PC-9 (cell line): ENCODE measurements at regions not wholly inside any gene's neighbourhood (a gene's known extent, or its start where the extent isn't known, plus 50 kb on each side); places are given as distances from the start of the nearest gene placed in this dataset.

Experiments
- BruUV-seq: library from RNA; stranded (reverse); fragments of 400-500 nt; replicated peaks from 2 replicates; lab custom pipeline; 2021; lab: Mats Ljungman, UMichigan
- CTCF ChIA-PET: fragments of 300-600 bp; sonication (Branson Sonifier 250); formaldehyde crosslinking; loops from one replicate; lab custom pipeline; 2022; ENCODE audit warnings: antibody characterized with exemption; lab: Charles Lee
- POLR2A ChIA-PET: fragments of 300-600 bp; sonication (Branson Sonifier 250); formaldehyde crosslinking; loops from one replicate; lab custom pipeline; 2022; ENCODE audit warnings: antibody characterized with exemption; ENCODE audit not compliant: unreplicated experiment; lab: Charles Lee
- DNase-seq, 2 experiments: peaks; one replicate each; pipeline versions ENCODE4 v3.0.0 to v3.0.0-alpha.2; 2015 to 2022; ENCODE audit warnings: mixed read lengths in 1 of 2
- H2AFZ ChIP-seq: fragments of 200-600 bp; sonication (generic); 2 replicates; pipeline ENCODE4 v1.8.1; 2017; ENCODE audit warnings: antibody characterized with exemption
- H3F3A ChIP-seq: fragments of 200-600 bp; sonication (generic); 2 replicates; pipeline ENCODE4 v1.8.1; 2017; ENCODE audit warnings: antibody characterized with exemption, mild to moderate bottlenecking, low read depth; ENCODE audit not compliant: insufficient read depth
- H3K27ac ChIP-seq: fragments of 200-600 bp; sonication (generic); 2 replicates; pipeline ENCODE4 v1.6.1; 2016; ENCODE audit warnings: mixed run types
- H3K27me3 ChIP-seq: fragments of 200-600 bp; sonication (generic); 2 replicates; pipeline ENCODE4 v1.6.1; 2016; ENCODE audit warnings: low read depth, mixed run types; ENCODE audit not compliant: insufficient read depth
- H3K36me3 ChIP-seq: fragments of 200-600 bp; sonication (generic); 2 replicates; pipeline ENCODE4 v1.6.1; 2016; ENCODE audit warnings: low read depth, mixed run types
- H3K4me1 ChIP-seq: fragments of 200-600 bp; sonication (generic); replicated peaks from 2 replicates; pipeline ENCODE4 v1.6.1; 2016; ENCODE audit warnings: mixed run types; ENCODE audit not compliant: insufficient read depth
- H3K4me2 ChIP-seq: fragments of 200-600 bp; sonication (generic); 2 replicates; pipeline ENCODE4 v1.6.1; 2017; ENCODE audit warnings: mixed run types
- H3K4me3 ChIP-seq: fragments of 200-600 bp; sonication (generic); 2 replicates; pipeline ENCODE4 v1.6.1; 2016; ENCODE audit warnings: mixed run types
- H3K79me2 ChIP-seq: fragments of 200-600 bp; sonication (generic); 2 replicates; pipeline ENCODE4 v1.6.1; 2017; ENCODE audit warnings: low read depth, mixed run types
- H3K9me2 ChIP-seq: fragments of 200-600 bp; sonication (generic); 2 replicates; pipeline ENCODE4 v1.8.1; 2017; ENCODE audit warnings: mild to moderate bottlenecking; ENCODE audit not compliant: insufficient read depth
- H3K9me3 ChIP-seq: fragments of 200-600 bp; sonication (generic); 2 replicates; pipeline ENCODE4 v1.8.1; 2016; ENCODE audit warnings: low read depth; ENCODE audit not compliant: insufficient read depth
- H4K20me1 ChIP-seq: fragments of 200-600 bp; sonication (generic); 2 replicates; pipeline ENCODE4 v1.8.1; 2017; ENCODE audit not compliant: insufficient read depth
- EZH2 ChIP-seq: fragments of 200-600 bp; sonication (generic); IDR thresholded peaks from 2 replicates; pipeline ENCODE4 v1.8.0; 2017; ENCODE audit warnings: antibody characterized with exemption, low read depth
- intact Hi-C: fragments of 100-400 bp; cut with micrococcal nuclease; formaldehyde crosslinking; loops from one replicate; pipeline ENCODE4 v1.10.0; 2022; ENCODE audit not compliant: unreplicated experiment
- TF ChIP-seq, protein P1 (sequence below): fragments of 200-600 bp; sonication (generic); conservative IDR thresholded peaks from 2 replicates; pipeline ENCODE4 v1.6.1; 2017; ENCODE audit warnings: mixed run types, antibody characterized with exemption, mild to moderate bottlenecking, moderate library complexity

DNA sequence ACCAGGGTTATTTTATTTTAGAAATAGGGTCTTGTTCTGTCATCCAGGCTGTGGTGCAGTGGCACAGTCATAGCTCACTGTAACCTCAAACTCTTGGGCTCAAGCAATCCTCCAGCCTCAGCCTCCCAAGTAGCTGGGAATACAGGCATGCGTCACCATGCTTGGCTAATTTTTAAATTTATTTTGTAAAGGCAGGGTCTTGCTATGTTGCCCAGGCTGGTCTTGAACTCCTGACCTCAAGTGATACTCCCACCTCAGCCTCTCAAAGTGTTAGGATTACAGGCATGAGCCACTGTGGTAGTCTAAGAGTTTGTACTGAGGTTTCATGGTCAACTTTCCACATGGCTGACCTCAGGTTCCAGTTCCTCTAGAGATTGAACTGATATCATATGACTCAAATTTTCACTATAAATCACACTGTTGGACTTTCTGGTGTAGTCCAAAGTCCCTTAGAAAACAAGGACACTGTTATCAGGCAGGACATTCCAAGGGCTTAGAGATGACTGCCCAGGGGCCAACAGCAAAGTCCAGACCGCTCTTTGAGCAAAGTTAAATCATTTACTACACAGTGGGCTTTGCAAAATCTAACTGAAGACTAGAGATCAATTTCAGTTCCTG is 82.0 kb upstream of the MEX3C start:
- no peak overlapping the region for H3K4me2 ChIP-seq
- no peaks in the 10 kb centered on the region for H3F3A ChIP-seq
- H2AFZ ChIP-seq, result no peak overlapping the region
- CTCF ChIA-PET, result no interaction called here
- no peaks in the 10 kb centered on the region for H3K4me1 ChIP-seq
- H3K36me3 ChIP-seq, result no peaks in the 10 kb centered on the region
- no peaks in the 10 kb centered on the region for H3K9me2 ChIP-seq
- POLR2A ChIA-PET, result no interaction called here
- H3K27me3 ChIP-seq, result no peaks in the 10 kb centered on the region
- no peak for DNase-seq
- BruUV-seq, result no TSS peak
- H4K20me1 ChIP-seq, result no peaks in the 10 kb centered on the region
- no peak for TF ChIP-seq EZH2
- TF ChIP-seq, protein P1, sequence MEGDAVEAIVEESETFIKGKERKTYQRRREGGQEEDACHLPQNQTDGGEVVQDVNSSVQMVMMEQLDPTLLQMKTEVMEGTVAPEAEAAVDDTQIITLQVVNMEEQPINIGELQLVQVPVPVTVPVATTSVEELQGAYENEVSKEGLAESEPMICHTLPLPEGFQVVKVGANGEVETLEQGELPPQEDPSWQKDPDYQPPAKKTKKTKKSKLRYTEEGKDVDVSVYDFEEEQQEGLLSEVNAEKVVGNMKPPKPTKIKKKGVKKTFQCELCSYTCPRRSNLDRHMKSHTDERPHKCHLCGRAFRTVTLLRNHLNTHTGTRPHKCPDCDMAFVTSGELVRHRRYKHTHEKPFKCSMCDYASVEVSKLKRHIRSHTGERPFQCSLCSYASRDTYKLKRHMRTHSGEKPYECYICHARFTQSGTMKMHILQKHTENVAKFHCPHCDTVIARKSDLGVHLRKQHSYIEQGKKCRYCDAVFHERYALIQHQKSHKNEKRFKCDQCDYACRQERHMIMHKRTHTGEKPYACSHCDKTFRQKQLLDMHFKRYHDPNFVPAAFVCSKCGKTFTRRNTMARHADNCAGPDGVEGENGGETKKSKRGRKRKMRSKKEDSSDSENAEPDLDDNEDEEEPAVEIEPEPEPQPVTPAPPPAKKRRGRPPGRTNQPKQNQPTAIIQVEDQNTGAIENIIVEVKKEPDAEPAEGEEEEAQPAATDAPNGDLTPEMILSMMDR, result no peak
- no peak overlapping the region for H3K27ac ChIP-seq
- no peaks in the 10 kb centered on the region for H3K79me2 ChIP-seq
- intact Hi-C loops, result no loop called here
- H3K9me3 ChIP-seq, result no peaks in the 10 kb centered on the region
- no peak overlapping the region for H3K4me3 ChIP-seq

GRCh38 chr18:51287818-51288508 is 90.5 kb upstream of the MEX3C start:
- Histone ChIP-seq H2AFZ (no peak overlapping the region), H3K4me1 (no peaks in the 10 kb centered on the region), H3K9me2 (no peaks in the 10 kb centered on the region), H3K36me3 (no peaks in the 10 kb centered on the region), H3K27ac (no peak overlapping the region), H3K9me3 (no peaks in the 10 kb centered on the region; the same call in 1 of the 2 replicates), H3K4me2 (no peak overlapping the region), H3K4me3 (no peak overlapping the region), H3K27me3 (no peaks in the 10 kb centered on the region), H3K79me2 (no peaks in the 10 kb centered on the region), H4K20me1 (no peaks in the 10 kb centered on the region), H3F3A (no peaks in the 10 kb centered on the region)
- TF ChIP-seq EZH2, result no peak
- TF ChIP-seq, protein P1, result no peak
- ChIA-PET CTCF (no interaction called here), POLR2A (no interaction called here)
- DNase-seq, result no peak
- intact Hi-C loops, result no loop called here
- no TSS peak for BruUV-seq

GRCh38 chr18:51288582-51288981 is 91.1 kb upstream of the MEX3C start:
- no peaks in the 10 kb centered on the region; the same call in 1 of the 2 replicates for H3K9me3 ChIP-seq
- H3K4me1 ChIP-seq, result no peaks in the 10 kb centered on the region
- no peak for DNase-seq
- H3F3A ChIP-seq, result no peaks in the 10 kb centered on the region
- TF ChIP-seq EZH2, result no peak
- TF ChIP-seq, protein P1, result no peak
- no peaks in the 10 kb centered on the region for H4K20me1 ChIP-seq
- no peaks in the 10 kb centered on the region for H3K36me3 ChIP-seq
- no peak overlapping the region for H2AFZ ChIP-seq
- no peaks in the 10 kb centered on the region for H3K79me2 ChIP-seq
- no peak overlapping the region for H3K4me3 ChIP-seq
- H3K27me3 ChIP-seq, result no peaks in the 10 kb centered on the region
- BruUV-seq, result no TSS peak
- no peak overlapping the region for H3K27ac ChIP-seq
- no peak overlapping the region for H3K4me2 ChIP-seq
- ChIA-PET CTCF (no interaction called here), POLR2A (no interaction called here)
- intact Hi-C loops, result no loop called here
- H3K9me2 ChIP-seq, result no peaks in the 10 kb centered on the region
